ENCODE measurements at regions not wholly inside any gene's neighbourhood (a gene's known extent, or its start where the extent isn't known, plus 50 kb on each side); places are given as distances from the start of the nearest gene placed in this dataset.

DNA sequence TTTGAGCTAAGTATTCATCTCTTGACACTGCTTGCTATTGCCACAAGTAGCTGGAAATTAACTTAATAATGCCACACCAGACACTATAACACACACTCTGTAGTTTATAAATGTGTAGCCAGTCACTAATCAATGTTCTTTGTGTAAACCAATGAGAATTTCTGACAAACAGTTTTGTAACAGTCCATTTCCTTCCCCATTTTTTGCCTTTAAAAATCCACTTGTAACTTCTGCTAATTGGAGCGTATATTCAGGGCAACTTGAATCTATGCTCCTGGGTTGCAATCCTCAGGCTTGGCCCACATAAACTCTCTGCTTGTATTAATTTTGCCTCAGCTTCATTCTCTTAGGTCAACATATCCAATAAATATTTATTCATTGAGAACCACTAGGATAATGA is 125.0 kb upstream of the DHRS4 start:
- no peak overlapping the region for H3K4me3 ChIP-seq (ENCODE audit: low read depth, low read length)
- TF ChIP-seq, protein P1, sequence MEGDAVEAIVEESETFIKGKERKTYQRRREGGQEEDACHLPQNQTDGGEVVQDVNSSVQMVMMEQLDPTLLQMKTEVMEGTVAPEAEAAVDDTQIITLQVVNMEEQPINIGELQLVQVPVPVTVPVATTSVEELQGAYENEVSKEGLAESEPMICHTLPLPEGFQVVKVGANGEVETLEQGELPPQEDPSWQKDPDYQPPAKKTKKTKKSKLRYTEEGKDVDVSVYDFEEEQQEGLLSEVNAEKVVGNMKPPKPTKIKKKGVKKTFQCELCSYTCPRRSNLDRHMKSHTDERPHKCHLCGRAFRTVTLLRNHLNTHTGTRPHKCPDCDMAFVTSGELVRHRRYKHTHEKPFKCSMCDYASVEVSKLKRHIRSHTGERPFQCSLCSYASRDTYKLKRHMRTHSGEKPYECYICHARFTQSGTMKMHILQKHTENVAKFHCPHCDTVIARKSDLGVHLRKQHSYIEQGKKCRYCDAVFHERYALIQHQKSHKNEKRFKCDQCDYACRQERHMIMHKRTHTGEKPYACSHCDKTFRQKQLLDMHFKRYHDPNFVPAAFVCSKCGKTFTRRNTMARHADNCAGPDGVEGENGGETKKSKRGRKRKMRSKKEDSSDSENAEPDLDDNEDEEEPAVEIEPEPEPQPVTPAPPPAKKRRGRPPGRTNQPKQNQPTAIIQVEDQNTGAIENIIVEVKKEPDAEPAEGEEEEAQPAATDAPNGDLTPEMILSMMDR (IDR thresholded peaks at IDR 0.05; ENCODE audit: control insufficient read depth, extremely low read depth, insufficient read depth) = no peak
- DNase-seq (ENCODE audit: low read depth) = no peak

DNA sequence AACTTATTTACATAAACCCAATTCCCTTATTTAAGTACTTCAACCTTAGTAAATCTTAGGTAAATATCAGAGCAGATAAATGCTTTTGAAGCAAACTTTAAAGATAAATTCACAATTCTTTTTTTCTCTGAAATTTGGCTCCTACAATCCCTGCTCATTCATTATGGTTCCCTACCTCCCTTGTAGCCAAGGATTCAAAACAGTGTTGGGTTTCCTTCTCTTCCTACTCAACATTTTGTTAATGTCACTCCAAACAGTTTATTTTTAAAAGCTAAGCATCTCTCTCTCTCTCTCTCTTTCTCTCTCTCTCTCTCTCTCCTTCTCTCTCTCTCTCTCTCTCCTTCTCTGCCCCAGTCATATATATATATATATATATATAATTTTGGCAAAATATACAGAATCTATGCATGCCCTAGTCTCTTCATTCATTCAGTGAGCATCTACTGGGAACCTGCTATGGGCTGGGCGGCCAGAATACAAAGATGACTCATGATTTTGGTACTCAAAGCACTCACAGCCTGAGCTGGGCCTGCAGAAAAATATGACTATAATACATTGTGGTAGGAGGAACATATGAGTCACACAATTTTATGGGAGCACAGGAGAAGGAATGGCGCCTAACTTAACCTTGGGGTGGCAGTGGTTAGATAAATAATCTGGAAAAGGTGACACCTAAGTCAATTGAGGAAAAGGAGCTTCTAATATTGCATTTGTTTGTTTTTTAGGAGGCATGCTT is 123.7 kb upstream of the DHRS4 start:
- H3K4me3 ChIP-seq (ENCODE audit: low read depth, low read length) = no peak overlapping the region
- TF ChIP-seq, protein P1 (IDR thresholded peaks at IDR 0.05; ENCODE audit: control insufficient read depth, extremely low read depth, insufficient read depth) = no peak
- DNase-seq (ENCODE audit: low read depth) = no peak

DNA sequence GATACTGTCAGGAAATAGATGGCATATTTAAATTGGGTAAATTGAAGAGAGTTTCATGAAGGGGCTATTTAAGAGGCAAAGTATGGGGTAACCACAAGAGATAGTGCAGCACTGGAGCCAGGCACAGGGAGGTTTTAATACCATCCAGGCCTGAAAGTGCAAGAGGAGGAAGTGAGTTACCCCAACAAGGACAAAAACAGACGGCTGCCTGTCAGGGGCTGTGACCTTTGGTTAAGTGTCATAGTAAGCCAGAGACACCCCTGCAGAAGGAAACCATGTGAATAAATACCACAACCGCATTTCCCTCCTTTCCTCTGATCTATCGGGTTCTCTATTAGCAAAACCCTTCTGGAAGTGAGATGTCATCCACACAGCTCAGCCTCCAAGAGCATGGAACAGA is 122.0 kb upstream of the DHRS4 start:
- TF ChIP-seq, protein P1 (IDR thresholded peaks at IDR 0.05; ENCODE audit: control insufficient read depth, extremely low read depth, insufficient read depth) = no peak
- no peak for DNase-seq (ENCODE audit: low read depth)
- H3K4me3 ChIP-seq (ENCODE audit: low read depth, low read length) = no peak overlapping the region

DNA sequence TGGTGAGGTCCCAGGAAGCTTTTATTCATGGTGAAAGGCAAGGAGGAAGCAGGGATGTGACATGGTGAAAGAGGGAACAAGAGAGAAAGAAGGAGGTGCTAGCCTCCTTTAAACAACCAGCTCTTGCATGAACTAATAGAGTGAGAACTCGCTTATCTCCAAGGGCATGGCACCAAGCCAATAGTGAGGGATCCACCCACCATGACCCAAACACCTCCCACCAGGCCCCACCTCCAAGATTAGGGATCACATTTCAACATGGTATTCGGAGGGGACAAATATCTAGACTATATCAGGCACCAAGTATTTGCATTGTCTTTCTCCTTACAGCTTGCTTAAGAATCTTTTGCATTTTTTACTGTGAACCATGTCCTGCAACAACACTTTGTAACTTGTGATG is 91.9 kb upstream of the DHRS4 start:
- TF ChIP-seq, protein P1 (IDR thresholded peaks at IDR 0.05; ENCODE audit: control insufficient read depth, extremely low read depth, insufficient read depth) = no peak
- H3K4me3 ChIP-seq (ENCODE audit: low read depth, low read length) = no peak overlapping the region
- DNase-seq (ENCODE audit: low read depth) = no peak

DNA sequence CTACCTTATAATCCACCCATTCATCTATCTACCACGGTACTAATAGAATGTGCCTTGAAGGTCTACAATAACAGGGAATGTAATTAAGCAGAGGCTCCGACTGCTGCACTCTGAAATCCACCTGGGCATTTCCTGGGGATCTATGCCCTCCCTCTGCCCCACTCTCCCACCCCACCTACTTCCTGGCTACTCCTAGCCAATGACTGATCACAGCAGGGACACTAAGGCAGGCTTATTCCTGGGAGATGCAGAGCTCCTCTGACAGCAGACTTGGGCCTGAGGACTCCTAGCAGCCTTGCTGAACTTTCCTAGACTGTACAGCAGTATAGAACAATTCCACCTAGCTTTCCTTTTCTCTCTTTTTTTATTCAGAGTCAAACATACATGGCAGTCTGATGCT is 91.1 kb upstream of the DHRS4 start:
- no peak overlapping the region for H3K4me3 ChIP-seq (ENCODE audit: low read depth, low read length)
- TF ChIP-seq, protein P1 (IDR thresholded peaks at IDR 0.05; ENCODE audit: control insufficient read depth, extremely low read depth, insufficient read depth) = no peak
- DNase-seq (ENCODE audit: low read depth) = no peak

DNA sequence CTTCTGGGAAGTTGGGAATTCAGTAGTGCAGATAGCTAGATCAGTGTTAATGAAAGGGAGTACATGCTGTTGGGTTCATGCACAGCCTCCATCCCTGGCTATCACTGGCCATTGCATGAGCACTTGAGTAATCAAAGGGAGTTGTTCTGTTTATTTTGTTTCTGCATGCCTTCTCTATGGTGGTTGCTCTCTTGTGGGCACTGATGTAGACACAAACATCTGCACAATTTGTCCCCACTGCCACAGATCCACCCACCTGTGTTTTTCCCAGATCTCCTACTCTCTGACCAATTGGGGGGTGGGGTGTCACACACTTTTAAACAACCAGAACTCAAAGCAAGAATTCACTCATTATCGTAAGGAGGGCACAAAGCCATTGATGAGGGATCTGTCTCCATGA is 89.7 kb upstream of the DHRS4 start:
- no peak for DNase-seq (ENCODE audit: low read depth)
- TF ChIP-seq, protein P1 (IDR thresholded peaks at IDR 0.05; ENCODE audit: control insufficient read depth, extremely low read depth, insufficient read depth) = no peak
- no peak overlapping the region for H3K4me3 ChIP-seq (ENCODE audit: low read depth, low read length)

DNA sequence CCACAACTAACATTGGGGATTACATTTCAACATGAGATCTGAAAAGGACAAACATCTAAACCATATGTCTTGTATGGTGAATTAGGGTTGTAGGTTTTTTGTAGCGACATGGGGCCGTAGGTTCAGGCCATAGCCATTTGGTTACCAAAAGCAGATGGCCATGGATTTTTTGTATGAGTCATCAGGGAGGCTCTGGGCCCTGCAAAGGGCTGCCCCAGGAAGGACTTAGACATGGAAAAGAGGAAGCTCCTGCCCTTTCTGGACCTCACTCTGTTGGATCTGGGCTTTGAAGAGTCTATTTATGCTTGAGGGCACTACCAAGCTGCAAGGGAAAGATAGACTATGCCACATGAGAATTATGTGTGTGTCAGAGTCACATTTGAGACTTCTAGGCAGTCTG is 89.3 kb upstream of the DHRS4 start:
- no peak overlapping the region for H3K4me3 ChIP-seq (ENCODE audit: low read depth, low read length)
- TF ChIP-seq, protein P1 (IDR thresholded peaks at IDR 0.05; ENCODE audit: control insufficient read depth, extremely low read depth, insufficient read depth) = no peak
- no peak for DNase-seq (ENCODE audit: low read depth)

Data from LNCaP clone FGC (cell line).